ENCODE measurements at regions not wholly inside any gene's neighbourhood (a gene's known extent, or its start where the extent isn't known, plus 50 kb on each side); places are given as distances from the start of the nearest gene placed in this dataset.

DNA sequence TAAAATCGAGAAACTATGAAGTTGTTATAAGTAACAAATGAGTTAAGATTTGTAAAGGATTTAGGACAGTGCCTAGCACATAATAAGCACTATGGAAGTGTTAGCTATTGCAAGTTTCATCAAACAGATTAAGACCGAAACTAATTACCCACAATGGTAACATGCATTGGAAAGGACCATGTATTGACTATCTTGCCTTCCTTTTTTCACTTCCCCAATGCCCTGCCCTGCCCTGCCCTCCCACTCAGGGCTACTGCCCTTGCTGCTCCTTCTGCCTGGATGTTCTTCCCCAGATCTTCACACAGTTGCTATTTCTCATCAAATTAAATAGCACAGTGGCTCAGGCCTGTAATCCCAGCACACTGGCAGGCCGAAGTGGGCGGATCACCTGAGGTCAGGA lies 202.1 kb upstream of the PSMD7 start:
- DNase-seq = no peak

DNA sequence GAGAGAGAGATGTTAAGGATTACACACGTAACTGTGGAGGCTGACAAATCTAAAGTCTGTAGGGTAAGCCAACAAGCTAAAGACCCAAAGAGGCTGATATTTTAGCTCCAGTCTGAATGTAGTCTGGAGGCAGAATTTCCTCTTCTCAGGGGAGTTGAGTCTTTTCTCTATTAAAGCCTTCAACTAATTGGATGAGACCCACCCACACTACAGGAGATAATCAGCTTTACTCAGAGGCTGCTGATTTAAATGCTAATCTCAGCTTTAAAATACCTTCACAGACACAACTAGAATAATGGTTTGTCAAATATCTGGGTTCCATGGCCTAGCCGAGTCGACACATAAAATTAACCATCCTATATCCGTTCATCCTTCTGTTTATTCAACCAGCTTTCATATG lies 204.3 kb upstream of the PSMD7 start:
- no peak for DNase-seq

DNA sequence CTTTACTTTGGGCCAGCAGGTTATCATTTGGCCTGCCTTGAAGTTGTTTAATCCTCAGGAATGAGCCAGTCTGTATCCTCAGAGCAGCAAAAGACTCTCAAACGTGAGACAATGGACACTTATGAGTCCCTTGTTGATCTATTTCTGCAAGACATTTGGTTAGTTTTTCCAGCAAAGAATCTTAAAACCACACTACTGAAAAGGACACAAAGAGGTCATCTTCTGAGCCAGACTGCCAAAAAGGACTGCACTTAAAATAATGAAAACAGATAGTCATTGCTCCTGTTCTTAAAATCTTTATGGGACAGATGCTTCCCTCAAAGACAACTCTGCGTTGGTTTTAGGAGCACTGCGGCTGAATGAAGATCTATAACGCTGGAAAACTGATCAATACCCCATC lies 205.7 kb upstream of the PSMD7 start:
- no peak for DNase-seq

DNA sequence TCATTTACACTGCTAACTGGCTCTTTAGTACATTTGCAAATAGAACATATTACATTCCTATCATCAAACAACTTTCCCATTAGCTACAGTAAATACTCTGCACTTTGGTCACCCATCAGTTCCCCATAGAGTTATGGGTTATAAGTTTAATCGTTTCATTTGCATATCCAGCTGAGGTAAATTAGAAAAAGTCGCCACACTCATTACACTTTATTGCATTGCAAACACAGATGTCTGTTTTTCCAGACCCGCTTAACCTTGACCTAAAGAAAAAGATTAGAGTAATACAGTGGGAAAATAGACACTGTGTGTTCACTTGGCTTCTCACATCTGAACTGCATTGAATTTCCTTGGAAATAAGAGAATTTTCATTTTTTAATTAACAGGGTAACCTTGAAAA lies 213.1 kb upstream of the PSMD7 start:
- DNase-seq = no peak

DNA sequence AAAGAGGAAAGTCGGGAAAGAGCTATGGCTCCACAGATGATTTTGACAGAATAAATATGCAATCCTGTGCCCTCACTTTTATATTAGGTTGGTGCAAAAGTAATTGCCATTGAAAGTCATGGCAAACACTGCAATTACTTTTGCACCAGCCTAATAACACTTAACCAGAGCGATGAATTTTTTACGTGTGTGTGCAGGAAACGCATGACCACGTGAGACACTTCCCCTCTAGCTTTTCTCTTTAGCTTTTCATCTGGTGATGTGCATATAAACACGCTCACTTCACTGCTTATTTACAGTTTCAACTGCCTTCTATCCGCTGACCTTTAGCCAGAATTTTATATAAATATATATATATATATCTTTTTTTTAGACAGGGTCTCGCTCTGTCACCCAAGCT lies 216.3 kb upstream of the PSMD7 start:
- no peak for DNase-seq

DNA sequence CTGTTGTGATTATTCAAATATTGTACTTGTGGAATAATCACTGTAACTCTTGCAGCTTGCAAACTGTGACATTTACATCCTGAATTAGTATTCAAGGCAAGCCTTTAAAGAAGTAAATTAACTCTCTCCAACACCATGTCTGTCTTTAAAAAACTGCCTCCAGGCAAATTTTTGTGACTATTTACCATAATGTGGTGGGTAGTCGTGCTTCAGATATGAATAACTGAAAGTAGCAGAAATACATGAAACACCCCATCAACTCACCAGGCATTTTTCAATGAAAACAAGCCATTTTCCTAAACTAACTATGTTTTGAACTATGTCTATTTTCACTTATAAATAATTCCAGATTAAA lies 217.4 kb upstream of the PSMD7 start:
- no peak for DNase-seq

DNA sequence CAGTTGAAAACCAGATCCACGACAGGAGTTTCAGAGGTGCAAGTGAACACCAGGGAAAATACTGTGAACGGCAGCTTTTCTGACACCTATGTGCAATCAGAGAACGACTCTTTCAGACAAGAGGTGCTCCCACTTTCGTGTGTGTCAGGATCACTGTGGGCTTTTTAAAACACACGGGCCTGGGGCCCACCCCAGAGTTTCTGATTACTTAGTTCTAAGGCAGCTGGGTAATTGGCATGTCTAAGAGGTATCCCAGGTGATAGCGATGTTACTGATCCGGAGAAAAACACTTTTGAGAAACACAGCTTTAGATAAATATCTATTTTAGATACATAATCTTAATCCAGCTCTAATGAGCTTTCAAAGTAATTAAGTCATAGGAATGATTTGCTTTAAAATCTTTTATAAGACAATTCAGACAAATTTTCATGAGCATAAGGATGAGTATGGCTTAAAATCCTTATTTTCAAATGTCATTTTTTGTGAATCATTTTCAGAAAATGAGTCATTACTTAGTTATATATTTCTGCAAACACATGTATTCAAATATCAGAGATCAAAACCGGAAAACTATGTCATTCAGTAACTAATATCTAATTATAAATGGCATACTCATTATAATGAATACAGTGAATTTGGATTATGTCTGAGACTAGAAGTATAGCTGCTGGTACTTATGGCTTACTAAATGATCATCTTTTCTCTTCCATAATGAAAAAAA lies 217.9 kb upstream of the PSMD7 start:
- no peak for DNase-seq

DNA sequence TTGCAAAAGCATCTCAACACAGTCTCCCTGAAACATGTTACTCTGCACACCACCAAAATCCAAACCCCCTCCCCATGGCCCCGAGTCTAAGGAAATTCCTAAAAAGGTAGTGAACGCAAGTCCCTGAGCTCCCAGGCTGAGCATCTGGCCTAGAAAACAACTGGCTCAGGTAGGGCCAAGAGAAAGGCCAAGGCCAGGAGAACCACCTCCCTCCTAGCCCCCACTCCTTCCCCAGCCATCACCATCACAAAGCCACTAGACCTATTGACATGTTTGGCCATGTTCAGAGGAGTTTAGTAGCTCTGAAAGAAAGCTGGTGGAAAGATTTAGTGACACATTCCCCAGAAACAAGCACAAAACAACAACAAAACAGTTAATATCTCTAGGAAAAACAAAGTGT lies 220.0 kb upstream of the PSMD7 start:
- no peak for DNase-seq

DNA sequence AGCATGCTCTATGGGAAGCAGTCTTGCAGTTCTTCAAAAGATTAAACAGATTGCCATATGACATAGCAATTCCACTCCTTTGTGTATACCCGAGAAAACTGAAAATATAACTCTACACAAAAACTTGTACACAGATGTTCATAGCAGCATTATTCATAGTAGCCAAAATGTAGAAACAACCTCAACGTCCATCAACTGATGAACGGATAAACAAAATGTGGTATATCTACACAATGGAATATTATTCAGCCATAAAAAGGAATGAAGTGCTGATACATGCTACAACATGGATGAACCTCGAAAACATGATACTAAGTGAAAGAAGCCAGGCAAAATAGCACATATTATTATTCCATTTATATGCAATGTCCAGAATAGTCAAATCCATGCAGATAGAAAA lies 221.2 kb upstream of the PSMD7 start:
- no peak for DNase-seq

DNA sequence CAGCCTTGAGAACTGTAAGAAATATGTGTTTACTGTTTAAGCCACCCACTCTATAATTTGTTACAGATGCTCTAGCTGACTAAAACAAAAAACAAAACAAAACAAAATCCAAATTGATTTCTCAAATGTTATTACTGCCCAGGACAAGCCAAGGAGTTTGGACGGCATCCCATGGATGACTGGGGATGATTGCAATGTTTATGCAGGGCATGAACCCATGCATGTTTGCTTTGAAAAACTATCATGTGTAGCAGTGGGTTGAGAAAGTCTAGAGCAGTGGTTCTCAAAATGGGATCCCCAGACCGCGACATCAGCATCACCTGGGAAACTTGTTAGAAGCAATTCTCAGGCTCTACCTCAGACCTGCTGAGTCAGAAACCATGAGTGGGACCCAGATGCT lies 223.2 kb upstream of the PSMD7 start:
- DNase-seq = no peak

DNA sequence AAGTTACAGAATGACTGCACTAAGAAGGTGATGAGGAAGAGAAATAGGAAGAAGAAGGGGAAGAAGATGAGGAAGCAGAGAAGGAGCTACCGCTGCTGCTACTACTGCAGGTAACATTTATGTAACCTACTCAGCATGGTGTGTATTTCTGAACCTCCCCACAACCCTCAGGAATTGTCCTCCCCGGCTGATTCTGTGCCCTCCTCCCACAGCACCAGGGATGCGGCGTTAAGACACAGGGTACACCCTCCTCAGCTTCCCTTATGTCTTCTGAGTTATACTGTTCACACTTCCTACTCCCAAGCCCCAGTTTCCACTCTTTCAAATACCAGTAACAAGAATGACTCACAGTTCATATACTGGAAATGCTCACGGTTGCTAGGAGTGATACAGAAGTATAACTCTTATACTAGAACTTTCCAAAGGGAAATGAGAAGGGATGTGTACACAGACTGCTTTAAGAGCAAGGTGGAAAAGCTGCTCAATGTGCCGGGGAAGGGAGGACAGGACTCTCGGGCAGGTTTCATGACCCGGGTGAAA lies 224.5 kb upstream of the PSMD7 start:
- DNase-seq = no peak

DNA sequence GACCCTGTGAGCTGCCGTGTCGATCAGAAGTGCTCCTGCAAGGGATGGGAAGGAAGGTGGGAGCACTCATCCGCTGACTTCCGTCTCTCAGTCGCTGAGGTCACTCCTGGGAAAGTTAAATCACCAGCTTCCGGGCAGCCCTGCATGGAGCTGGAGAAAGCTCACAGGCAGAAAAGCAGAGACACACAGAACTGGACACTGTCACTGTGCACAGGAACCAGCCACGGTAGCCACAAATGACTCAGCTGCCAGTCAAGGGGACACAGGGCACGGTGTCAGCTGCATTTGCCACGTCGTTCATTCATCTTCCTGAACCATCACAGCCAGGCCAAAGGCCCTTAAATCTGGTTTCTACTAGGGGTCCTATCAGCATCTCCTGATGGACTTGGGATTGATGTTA lies 226.4 kb upstream of the PSMD7 start:
- no peak for DNase-seq

DNA sequence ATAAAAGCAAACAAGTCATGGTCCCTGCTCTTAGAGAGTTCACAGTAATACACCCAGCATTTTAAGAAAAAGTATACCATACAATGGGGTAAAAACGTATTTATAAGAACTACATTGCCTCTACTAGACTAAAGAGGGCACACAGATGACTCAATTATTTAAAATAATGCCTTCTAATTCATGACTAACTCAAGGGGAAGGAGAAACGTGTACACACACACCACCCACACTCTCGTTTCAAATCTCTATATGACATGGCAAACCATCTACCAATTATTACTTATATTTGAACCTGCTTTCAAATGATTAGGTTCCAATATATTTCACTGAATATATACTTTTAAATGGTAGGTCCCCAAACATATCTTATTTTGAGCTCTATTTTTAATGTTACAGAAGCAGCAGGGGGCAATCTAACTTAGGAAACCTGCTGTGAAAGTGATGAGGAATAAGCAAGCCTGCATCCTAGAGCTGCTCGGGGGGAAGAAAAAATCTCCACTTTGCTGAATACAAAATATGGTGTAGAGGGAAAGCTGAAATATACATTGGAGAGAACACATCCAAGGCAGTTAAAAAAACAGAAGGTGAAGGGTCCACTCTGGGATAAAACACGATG lies 232.4 kb upstream of the PSMD7 start:
- peak; percentile 2 for DNase-seq

DNA sequence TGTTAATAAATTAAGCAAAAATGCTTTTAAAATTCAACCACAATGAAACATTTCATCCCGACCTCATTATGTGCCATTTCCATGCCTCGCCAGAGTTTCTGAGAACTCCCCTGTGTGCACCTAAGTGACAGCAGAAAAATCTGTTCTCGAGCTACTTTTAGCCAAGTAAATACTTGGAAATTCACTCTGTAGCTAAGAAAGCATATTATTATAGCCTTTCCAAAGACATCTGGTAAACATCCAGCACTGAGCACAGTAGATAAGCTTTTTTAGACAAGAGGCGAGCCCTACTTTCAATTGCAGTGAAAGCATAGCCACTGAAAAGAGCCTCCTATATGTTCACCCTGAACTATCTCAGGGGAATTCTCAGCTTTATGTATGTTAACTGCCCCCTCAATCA lies 242.8 kb upstream of the PSMD7 start:
- no peak for DNase-seq

DNA sequence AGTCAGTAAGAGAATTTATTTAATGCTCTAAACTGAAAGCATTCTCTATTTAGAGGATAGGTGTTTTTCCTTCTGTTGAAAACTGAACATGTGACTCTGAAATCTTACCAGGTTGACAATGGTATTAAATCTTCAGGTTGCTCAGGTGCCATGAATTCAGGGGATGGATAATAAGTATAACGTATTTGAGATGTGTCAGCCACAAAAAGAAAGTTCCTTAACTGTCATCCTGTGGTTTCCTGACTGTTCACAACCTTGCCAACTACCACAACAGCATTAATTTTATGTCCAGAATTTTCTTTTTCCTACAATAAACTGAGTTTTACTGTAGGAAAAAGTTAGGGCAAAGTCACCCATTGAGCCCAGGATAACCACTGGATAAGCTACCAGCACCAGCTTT lies 243.3 kb upstream of the PSMD7 start:
- DNase-seq = no peak

DNA sequence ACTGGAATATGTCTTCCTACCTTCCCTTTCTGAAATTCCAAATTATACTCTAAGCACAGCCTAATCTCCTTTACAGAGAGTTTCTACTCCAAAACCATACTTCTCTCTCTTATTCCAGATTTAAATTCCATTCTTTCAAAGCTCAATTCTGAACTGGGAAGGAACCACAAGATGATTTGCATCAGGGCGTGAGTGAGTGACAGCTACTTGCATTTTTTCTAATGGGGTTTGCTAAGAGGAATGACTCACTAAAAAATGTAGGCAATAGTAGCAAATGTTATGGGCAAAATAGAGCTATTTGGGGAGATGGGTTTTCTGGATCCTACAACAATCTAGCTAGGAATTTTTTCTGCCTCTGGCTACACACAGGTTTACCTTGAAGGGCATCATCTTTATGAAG lies 244.6 kb upstream of the PSMD7 start:
- DNase-seq = no peak

DNA sequence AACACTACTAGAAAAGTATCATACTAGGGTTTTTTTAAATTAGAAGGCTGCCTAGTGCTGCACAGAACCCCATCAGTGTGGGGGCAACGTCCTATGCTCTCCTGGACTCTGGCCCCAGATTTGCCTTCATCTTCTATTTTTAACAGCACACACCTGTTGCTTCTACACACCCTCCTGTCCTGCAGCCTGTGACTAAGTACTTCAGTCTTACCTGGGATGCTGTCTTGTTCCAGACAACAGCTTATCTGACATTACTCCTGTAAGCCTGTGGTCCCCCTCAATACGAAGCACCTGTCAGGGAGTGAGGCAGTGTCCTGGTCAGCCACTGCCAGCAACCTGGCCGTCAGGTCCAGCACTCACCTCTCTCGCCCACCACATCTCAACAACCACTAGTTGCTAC lies 247.6 kb upstream of the PSMD7 start:
- no peak for DNase-seq

DNA sequence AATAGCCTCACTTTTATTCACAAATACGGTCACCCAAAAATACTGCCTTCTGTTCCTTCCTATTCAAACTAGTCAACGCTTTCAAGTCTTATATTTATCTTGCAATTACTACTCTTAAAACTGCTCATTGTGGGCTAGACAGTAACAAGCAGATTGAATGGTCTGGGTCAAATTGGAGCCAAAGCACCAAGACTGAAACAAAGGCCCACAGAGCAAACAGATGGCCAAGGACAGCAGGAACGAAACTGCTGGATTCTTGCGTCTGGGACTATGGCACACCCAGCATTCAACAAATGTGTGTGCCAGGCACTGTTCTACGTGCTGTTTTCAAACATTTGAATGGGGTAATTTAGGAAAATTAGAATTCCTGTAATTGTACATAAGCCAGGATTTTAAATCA lies 250.1 kb upstream of the PSMD7 start:
- peak; percentile 16 for DNase-seq

DNA sequence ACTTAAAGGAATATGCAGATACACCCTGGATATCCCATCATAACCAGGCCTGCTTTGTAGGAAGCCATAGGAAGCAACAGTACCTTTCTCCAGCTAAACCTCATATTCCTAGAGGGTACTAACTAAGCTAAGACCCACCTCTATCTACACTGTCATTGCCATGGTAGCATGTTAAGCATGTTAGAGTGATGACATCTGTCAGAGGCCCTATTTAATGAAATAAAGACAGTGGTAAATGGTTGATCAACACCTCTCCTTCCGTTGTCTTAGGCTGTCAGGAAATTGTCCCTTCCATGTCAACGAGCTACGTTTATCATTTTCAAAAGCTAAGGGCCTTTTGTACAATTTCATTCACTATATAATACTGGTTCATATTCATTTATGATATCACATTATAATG lies 251.1 kb upstream of the PSMD7 start:
- no peak for DNase-seq

DNA sequence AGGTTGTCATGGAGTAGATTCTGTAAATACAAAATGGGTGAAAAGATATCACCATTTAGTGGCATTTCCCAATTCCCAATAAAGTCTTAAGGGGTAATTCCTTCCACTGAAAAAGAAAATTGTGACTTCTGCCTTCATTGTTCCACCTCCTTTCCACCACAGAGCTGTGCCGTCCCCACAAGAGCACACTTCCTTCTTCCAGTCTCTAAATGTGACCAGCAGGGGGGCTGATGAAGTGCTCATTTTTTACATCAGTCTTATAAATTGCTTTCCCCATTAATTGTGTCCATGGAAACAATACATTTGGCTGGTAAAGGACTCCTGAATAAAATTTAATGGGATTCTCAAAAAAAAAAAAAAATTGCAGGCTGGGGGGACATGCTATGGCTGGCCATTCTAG lies 260.8 kb upstream of the PSMD7 start:
- peak; percentile 2 for DNase-seq

DNA sequence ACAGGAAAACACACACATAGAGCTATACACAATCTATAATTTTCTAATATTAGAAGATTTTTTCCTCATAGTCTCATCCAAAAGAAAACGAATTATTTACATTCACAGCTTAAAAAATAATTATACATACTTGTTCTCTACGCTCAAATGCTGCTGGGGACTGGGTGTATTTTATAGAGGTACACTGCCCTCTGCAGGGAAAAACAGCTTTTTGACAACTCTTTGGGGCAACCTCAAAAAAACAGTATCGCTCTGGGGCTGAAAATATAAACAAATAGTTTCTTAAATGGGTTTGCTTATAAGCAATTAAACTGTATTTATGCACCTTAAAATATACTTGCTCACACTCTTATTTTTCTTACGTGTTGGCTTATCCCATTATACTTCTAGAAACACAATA lies 261.8 kb upstream of the PSMD7 start:
- peak; percentile 25 for DNase-seq

DNA sequence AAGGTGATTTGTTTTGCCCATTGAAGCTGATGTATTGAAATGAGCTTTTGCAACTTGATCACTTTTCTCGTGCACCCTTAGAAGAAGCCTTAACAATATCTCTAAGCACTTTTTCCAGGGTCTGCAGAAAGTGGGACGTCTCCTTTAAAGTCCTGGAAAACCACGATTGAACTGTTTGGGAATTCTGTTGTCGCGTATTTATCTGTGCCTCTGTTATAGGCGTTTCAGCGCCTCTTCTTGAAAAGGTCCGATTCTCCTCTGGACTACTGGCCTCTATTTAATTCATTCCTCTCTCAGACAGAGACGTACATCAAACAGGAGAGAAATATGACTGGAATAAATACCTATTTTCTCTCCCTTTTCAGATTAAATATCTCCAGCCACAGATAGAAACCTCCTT lies 262.4 kb upstream of the PSMD7 start:
- DNase-seq = no peak

DNA sequence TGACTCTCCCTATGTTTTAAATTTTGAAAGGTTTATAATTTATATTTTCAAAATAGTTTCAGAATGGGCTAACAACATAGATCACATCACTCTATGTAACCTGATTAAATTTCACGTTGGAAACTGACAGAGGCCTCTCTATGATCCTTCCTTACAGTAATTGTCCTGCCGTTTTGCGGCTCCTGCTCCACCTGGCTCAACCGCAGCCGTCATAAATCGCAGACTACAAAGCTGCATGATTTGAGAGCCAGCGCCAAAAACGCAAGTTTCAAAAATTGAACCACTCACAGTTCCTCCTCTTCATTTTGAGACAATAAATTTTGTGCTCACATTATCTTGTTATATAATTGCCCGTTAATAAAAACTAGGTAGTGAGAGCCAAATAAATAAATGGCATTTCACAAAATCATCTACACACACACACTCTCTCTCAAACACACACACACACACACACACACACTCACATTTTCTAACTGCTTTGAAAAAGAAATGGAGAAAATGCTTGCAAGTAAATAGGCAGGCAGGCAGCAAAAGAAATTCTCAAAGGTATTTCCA lies 263.1 kb upstream of the PSMD7 start:
- DNase-seq = peak; percentile 37

DNA sequence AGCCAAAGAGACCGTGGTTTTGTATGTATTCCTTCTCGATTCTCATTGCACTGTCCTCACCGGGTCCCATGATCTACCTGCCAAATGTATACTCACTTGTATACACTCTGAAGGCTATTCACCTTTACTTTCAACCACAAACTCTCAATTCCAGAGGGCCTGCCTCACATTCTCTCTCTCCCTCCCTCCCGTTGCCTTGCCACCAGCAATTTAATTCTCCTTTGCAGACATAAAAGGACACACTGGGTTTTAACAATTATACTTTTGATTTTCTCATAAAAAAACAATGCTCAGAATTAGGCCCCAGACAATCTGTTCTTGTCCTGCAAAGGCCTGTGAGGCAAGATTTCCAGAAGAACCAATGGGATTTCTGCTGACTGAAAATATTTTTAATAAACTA lies 265.1 kb upstream of the PSMD7 start:
- DNase-seq = no peak
